ENCODE measurements at regions not wholly inside any gene's neighbourhood (a gene's known extent, or its start where the extent isn't known, plus 50 kb on each side); places are given as distances from the start of the nearest gene placed in this dataset.
A peak's percentile ranks its signal among the peaks of the same experiment; 100 is the strongest.
"Not testable (repeated sequence)": the region's sequence is repeated elsewhere in the genome, so short reads cannot be mapped to it uniquely, and the experiment has no call there.

GRCh38 chr2:142734231-142734630 is 143.2 kb upstream of the KYNU start:
- TF ChIP-seq, protein P1, sequence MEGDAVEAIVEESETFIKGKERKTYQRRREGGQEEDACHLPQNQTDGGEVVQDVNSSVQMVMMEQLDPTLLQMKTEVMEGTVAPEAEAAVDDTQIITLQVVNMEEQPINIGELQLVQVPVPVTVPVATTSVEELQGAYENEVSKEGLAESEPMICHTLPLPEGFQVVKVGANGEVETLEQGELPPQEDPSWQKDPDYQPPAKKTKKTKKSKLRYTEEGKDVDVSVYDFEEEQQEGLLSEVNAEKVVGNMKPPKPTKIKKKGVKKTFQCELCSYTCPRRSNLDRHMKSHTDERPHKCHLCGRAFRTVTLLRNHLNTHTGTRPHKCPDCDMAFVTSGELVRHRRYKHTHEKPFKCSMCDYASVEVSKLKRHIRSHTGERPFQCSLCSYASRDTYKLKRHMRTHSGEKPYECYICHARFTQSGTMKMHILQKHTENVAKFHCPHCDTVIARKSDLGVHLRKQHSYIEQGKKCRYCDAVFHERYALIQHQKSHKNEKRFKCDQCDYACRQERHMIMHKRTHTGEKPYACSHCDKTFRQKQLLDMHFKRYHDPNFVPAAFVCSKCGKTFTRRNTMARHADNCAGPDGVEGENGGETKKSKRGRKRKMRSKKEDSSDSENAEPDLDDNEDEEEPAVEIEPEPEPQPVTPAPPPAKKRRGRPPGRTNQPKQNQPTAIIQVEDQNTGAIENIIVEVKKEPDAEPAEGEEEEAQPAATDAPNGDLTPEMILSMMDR (conservative IDR thresholded peaks at IDR 0.05; ENCODE audit: control insufficient read depth, insufficient read depth, low read depth, low read length) = no peak
- H3K4me3 ChIP-seq (ENCODE audit: control insufficient read depth, low read depth, low read length) = no peak overlapping the region
- no peak for DNase-seq (ENCODE audit: low read depth)

DNA sequence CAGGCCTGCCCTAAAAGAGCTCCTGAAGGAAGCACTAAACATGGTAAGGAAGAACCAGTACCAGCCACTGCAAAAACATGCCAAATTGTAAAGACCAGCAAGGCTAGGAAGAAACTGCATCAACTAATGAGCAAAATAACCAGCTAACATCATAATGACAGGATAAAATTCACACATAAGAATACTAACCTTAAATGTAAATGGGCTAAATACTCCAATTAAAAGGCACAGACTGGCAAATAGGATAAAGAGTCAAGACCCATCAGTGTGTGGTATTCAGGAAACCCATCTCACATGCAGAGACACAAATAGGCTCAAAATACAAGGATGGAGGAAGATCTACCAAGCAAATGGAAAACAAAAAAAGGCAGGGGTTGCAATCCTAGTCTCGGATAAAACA is 147.7 kb upstream of the KYNU start:
- not testable (repeated sequence) for H3K4me3 ChIP-seq (ENCODE audit: control insufficient read depth, low read depth, low read length); DNase-seq (ENCODE audit: low read depth)

GRCh38 chr2:142727821-142728478 is 149.5 kb upstream of the KYNU start:
- not testable (repeated sequence) for H3K4me3 ChIP-seq (ENCODE audit: control insufficient read depth, low read depth, low read length); DNase-seq (ENCODE audit: low read depth)

- DNase-seq (ENCODE audit: low read depth) = no peak
- no peak overlapping the region for H3K4me3 ChIP-seq (ENCODE audit: control insufficient read depth, low read depth, low read length)
- TF ChIP-seq, protein P1 (conservative IDR thresholded peaks at IDR 0.05; ENCODE audit: control insufficient read depth, insufficient read depth, low read depth, low read length) = no peak
Measured at GRCh38 chr2:142725386-142725785, 152.1 kb upstream of the KYNU start.

DNA sequence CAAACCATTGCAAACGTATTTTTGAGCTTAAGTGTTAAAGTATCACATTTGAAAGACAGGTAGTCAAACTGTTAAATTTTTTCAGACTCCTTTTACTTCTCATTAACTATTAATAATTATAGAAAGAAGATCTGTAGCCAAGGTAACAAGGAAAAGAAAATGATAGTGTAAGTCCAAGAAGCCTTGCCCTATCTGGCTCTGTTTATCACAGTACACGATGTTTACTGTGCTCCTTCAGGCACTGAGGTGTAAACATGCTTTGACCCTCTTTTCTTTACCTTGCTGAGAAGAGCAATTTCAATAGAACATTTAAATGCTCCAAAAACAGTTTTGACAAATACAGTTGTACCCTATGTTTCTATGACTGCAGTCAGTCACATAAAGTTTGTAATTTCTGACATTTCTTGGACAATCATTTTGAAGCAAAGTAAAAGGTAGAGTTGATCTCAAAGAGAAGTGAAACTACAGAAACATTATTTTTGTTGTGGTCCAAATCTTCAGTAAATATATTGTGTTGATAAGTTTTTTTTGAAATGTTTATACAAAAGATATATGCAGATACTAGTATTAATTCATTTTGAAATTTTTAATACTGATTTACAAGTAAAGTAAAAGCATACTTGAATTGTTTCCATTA is 152.6 kb upstream of the KYNU start:
- TF ChIP-seq, protein P1 (conservative IDR thresholded peaks at IDR 0.05; ENCODE audit: control insufficient read depth, insufficient read depth, low read depth, low read length) = no peak
- no peak for DNase-seq (ENCODE audit: low read depth)
- no peak overlapping the region for H3K4me3 ChIP-seq (ENCODE audit: control insufficient read depth, low read depth, low read length)

- TF ChIP-seq, protein P1 (conservative IDR thresholded peaks at IDR 0.05; ENCODE audit: control insufficient read depth, insufficient read depth, low read depth, low read length) = no peak
- DNase-seq (ENCODE audit: low read depth) = no peak
- no peak overlapping the region for H3K4me3 ChIP-seq (ENCODE audit: control insufficient read depth, low read depth, low read length)
Measured at GRCh38 chr2:142724186-142724585, 153.3 kb upstream of the KYNU start.

DNA sequence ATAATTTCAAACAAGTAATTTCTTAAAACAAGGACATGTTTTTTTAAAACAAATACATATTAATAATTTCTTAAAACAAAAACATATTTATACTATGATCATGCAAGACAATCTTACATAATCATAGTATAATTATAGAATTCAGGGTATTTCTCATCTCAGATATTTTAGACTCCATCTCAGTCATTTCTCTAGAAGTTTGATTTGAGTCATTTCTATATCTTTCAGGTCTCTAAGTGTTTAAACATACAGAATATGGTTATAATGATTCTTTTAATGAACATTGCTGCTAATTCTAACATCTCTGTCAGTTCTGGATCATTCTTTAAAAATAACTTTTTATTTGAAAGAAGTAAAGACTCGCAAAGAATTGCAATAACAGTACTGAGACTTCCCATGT is 154.2 kb upstream of the KYNU start:
- TF ChIP-seq, protein P1 (conservative IDR thresholded peaks at IDR 0.05; ENCODE audit: control insufficient read depth, insufficient read depth, low read depth, low read length) = no peak
- no peak overlapping the region for H3K4me3 ChIP-seq (ENCODE audit: control insufficient read depth, low read depth, low read length)
- no peak for DNase-seq (ENCODE audit: low read depth)

- DNase-seq (ENCODE audit: low read depth) = peak; percentile 4
- TF ChIP-seq, protein P1 (conservative IDR thresholded peaks at IDR 0.05; ENCODE audit: control insufficient read depth, insufficient read depth, low read depth, low read length) = no peak
- no peak overlapping the region for H3K4me3 ChIP-seq (ENCODE audit: control insufficient read depth, low read depth, low read length)
Measured at GRCh38 chr2:142722569-142722968, 154.9 kb upstream of the KYNU start.
